PC-9 (cell line): ENCODE measurements at regions not wholly inside any gene's neighbourhood (a gene's known extent, or its start where the extent isn't known, plus 50 kb on each side); places are given as distances from the start of the nearest gene placed in this dataset.

Experiments
- BruUV-seq: library from RNA; stranded (reverse); fragments of 400-500 nt; replicated peaks from 2 replicates; lab custom pipeline; 2021; lab: Mats Ljungman, UMichigan
- CTCF ChIA-PET: fragments of 300-600 bp; sonication (Branson Sonifier 250); formaldehyde crosslinking; loops from one replicate; lab custom pipeline; 2022; ENCODE audit warnings: antibody characterized with exemption; lab: Charles Lee
- POLR2A ChIA-PET: fragments of 300-600 bp; sonication (Branson Sonifier 250); formaldehyde crosslinking; loops from one replicate; lab custom pipeline; 2022; ENCODE audit warnings: antibody characterized with exemption; ENCODE audit not compliant: unreplicated experiment; lab: Charles Lee
- DNase-seq, 2 experiments: peaks; one replicate each; pipeline versions ENCODE4 v3.0.0 to v3.0.0-alpha.2; 2015 to 2022; ENCODE audit warnings: mixed read lengths in 1 of 2
- H2AFZ ChIP-seq: fragments of 200-600 bp; sonication (generic); 2 replicates; pipeline ENCODE4 v1.8.1; 2017; ENCODE audit warnings: antibody characterized with exemption
- H3F3A ChIP-seq: fragments of 200-600 bp; sonication (generic); 2 replicates; pipeline ENCODE4 v1.8.1; 2017; ENCODE audit warnings: antibody characterized with exemption, mild to moderate bottlenecking, low read depth; ENCODE audit not compliant: insufficient read depth
- H3K27ac ChIP-seq: fragments of 200-600 bp; sonication (generic); 2 replicates; pipeline ENCODE4 v1.6.1; 2016; ENCODE audit warnings: mixed run types
- H3K27me3 ChIP-seq: fragments of 200-600 bp; sonication (generic); 2 replicates; pipeline ENCODE4 v1.6.1; 2016; ENCODE audit warnings: low read depth, mixed run types; ENCODE audit not compliant: insufficient read depth
- H3K36me3 ChIP-seq: fragments of 200-600 bp; sonication (generic); 2 replicates; pipeline ENCODE4 v1.6.1; 2016; ENCODE audit warnings: low read depth, mixed run types
- H3K4me1 ChIP-seq: fragments of 200-600 bp; sonication (generic); replicated peaks from 2 replicates; pipeline ENCODE4 v1.6.1; 2016; ENCODE audit warnings: mixed run types; ENCODE audit not compliant: insufficient read depth
- H3K4me2 ChIP-seq: fragments of 200-600 bp; sonication (generic); 2 replicates; pipeline ENCODE4 v1.6.1; 2017; ENCODE audit warnings: mixed run types
- H3K4me3 ChIP-seq: fragments of 200-600 bp; sonication (generic); 2 replicates; pipeline ENCODE4 v1.6.1; 2016; ENCODE audit warnings: mixed run types
- H3K79me2 ChIP-seq: fragments of 200-600 bp; sonication (generic); 2 replicates; pipeline ENCODE4 v1.6.1; 2017; ENCODE audit warnings: low read depth, mixed run types
- H3K9me2 ChIP-seq: fragments of 200-600 bp; sonication (generic); 2 replicates; pipeline ENCODE4 v1.8.1; 2017; ENCODE audit warnings: mild to moderate bottlenecking; ENCODE audit not compliant: insufficient read depth
- H3K9me3 ChIP-seq: fragments of 200-600 bp; sonication (generic); 2 replicates; pipeline ENCODE4 v1.8.1; 2016; ENCODE audit warnings: low read depth; ENCODE audit not compliant: insufficient read depth
- H4K20me1 ChIP-seq: fragments of 200-600 bp; sonication (generic); 2 replicates; pipeline ENCODE4 v1.8.1; 2017; ENCODE audit not compliant: insufficient read depth
- EZH2 ChIP-seq: fragments of 200-600 bp; sonication (generic); IDR thresholded peaks from 2 replicates; pipeline ENCODE4 v1.8.0; 2017; ENCODE audit warnings: antibody characterized with exemption, low read depth
- intact Hi-C: fragments of 100-400 bp; cut with micrococcal nuclease; formaldehyde crosslinking; loops from one replicate; pipeline ENCODE4 v1.10.0; 2022; ENCODE audit not compliant: unreplicated experiment
- TF ChIP-seq, protein P1 (sequence below): fragments of 200-600 bp; sonication (generic); conservative IDR thresholded peaks from 2 replicates; pipeline ENCODE4 v1.6.1; 2017; ENCODE audit warnings: mixed run types, antibody characterized with exemption, mild to moderate bottlenecking, moderate library complexity

DNA sequence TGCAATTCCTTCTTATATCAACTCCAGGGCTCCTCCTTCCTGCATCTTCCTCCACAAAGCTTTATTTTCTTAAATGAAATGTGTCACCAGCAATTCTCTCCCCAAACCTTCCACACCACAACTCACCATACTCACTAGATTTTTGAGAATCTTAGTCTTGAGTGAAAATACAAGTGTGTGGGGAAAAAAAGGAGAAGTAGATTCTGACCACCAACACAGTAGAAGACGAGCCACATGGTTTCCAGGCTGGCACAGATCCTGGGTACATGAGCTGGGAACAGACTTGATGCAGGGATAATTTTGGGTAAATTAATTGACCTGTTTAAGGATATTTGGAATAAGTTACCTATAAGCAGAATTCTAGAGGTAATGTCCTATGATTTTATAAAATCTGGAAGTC is 72.8 kb upstream of the KCNJ15 start:
- no peaks in the 10 kb centered on the region for H3K9me2 ChIP-seq
- no peaks in the 10 kb centered on the region for H3K79me2 ChIP-seq
- H3F3A ChIP-seq: no peaks in the 10 kb centered on the region
- BruUV-seq: no TSS peak
- no peak overlapping the region for H3K4me2 ChIP-seq
- H4K20me1 ChIP-seq: no peaks in the 10 kb centered on the region
- no peaks in the 10 kb centered on the region for H3K4me1 ChIP-seq
- intact Hi-C loops: no loop called here
- H3K27me3 ChIP-seq: no peaks in the 10 kb centered on the region
- ChIA-PET CTCF (no interaction called here), POLR2A (no interaction called here)
- no peaks in the 10 kb centered on the region for H3K36me3 ChIP-seq
- no peak overlapping the region for H3K27ac ChIP-seq
- no peak overlapping the region for H2AFZ ChIP-seq
- no peak overlapping the region for H3K4me3 ChIP-seq
- TF ChIP-seq, protein P1, sequence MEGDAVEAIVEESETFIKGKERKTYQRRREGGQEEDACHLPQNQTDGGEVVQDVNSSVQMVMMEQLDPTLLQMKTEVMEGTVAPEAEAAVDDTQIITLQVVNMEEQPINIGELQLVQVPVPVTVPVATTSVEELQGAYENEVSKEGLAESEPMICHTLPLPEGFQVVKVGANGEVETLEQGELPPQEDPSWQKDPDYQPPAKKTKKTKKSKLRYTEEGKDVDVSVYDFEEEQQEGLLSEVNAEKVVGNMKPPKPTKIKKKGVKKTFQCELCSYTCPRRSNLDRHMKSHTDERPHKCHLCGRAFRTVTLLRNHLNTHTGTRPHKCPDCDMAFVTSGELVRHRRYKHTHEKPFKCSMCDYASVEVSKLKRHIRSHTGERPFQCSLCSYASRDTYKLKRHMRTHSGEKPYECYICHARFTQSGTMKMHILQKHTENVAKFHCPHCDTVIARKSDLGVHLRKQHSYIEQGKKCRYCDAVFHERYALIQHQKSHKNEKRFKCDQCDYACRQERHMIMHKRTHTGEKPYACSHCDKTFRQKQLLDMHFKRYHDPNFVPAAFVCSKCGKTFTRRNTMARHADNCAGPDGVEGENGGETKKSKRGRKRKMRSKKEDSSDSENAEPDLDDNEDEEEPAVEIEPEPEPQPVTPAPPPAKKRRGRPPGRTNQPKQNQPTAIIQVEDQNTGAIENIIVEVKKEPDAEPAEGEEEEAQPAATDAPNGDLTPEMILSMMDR: no peak
- TF ChIP-seq EZH2: no peak
- H3K9me3 ChIP-seq: no peaks in the 10 kb centered on the region
- DNase-seq: no peak

DNA sequence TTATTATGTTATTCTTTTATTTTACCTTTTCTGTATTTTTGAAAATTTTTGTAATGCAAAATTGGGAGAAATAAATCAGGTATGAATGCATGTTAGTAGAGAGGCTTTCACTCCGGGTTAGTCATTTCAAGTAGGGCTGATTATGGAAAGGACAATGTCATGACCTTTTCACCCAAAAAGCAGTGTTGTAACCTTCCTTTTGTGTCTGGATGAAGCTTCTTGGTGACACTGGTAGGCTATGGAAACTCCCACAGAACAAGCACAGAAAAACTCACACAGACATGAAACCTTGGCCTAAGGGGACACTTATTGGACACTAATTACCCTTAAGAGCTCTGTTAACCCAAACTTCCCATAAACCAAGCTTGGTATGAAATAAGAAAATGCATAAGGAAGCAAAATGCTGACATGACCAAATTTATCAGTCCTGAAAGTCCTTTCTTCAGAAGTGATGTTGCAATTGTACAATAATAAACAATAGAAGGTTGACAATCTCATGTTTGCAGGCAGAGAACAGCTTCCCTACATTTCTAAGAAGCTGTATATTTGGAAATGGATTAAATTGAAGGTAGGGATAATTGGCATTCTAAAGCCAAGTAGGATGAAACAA is 70.0 kb upstream of the KCNJ15 start:
- ChIA-PET CTCF (no interaction called here), POLR2A (no interaction called here)
- no peak overlapping the region for H3K27ac ChIP-seq
- no peaks in the 10 kb centered on the region for H3K36me3 ChIP-seq
- no TSS peak for BruUV-seq
- no peak overlapping the region for H3K4me3 ChIP-seq
- no peaks in the 10 kb centered on the region for H3K9me2 ChIP-seq
- H3F3A ChIP-seq: no peaks in the 10 kb centered on the region
- TF ChIP-seq, protein P1: no peak
- no peak for TF ChIP-seq EZH2
- H3K4me1 ChIP-seq: no peaks in the 10 kb centered on the region
- no peaks in the 10 kb centered on the region for H4K20me1 ChIP-seq
- H3K27me3 ChIP-seq: no peaks in the 10 kb centered on the region
- no peak overlapping the region for H2AFZ ChIP-seq
- no peak overlapping the region for H3K4me2 ChIP-seq
- DNase-seq: no peak
- H3K9me3 ChIP-seq: no peaks in the 10 kb centered on the region
- intact Hi-C loops: no loop called here
- no peaks in the 10 kb centered on the region for H3K79me2 ChIP-seq

DNA sequence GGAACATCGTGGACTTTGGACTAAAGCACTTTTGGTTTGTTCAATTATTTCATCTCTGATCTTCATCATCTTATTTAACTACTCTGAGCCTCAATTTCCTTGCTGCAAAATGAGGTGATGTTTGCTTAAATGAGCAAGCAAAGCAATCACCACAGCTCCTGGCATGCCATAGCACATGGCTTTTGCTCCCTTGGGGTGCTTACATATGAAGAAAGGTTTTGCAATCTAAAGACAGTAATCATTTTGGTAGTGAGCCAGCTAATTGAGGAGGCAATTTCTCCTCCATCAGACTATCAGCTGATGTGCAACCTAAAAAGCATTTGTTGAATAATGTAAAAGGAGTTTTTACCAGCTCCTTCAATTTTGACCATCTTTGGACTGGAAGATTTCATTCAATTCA is 68.8 kb upstream of the KCNJ15 start:
- H3K9me3 ChIP-seq: no peaks in the 10 kb centered on the region
- ChIA-PET POLR2A (no interaction called here), CTCF (no interaction called here)
- H3K4me2 ChIP-seq: no peak overlapping the region
- H4K20me1 ChIP-seq: no peaks in the 10 kb centered on the region
- no peak overlapping the region for H3K27ac ChIP-seq
- intact Hi-C loops: no loop called here
- BruUV-seq: no TSS peak
- TF ChIP-seq EZH2: no peak
- TF ChIP-seq, protein P1: no peak
- H3K9me2 ChIP-seq: no peaks in the 10 kb centered on the region
- H3K79me2 ChIP-seq: no peaks in the 10 kb centered on the region
- no peaks in the 10 kb centered on the region for H3F3A ChIP-seq
- no peak for DNase-seq
- H3K4me3 ChIP-seq: no peak overlapping the region
- H3K4me1 ChIP-seq: no peaks in the 10 kb centered on the region
- H3K36me3 ChIP-seq: no peaks in the 10 kb centered on the region
- H2AFZ ChIP-seq: no peak overlapping the region
- H3K27me3 ChIP-seq: no peaks in the 10 kb centered on the region
